Fibroblast of the aortic adventitia (primary cell): ENCODE measurements at regions not wholly inside any gene's neighbourhood (a gene's known extent, or its start where the extent isn't known, plus 50 kb on each side); places are given as distances from the start of the nearest gene placed in this dataset.
A peak's percentile ranks its signal among the peaks of the same experiment; 100 is the strongest.

Experiments
- DNase-seq: peaks from one replicate; pipeline ENCODE4 v3.0.0-alpha.2; 2010; ENCODE audit warnings: low read depth
- H3K4me3 ChIP-seq: 2 replicates; pipeline ENCODE4 v1.5.1; 2011; ENCODE audit warnings: low read depth, mild to moderate bottlenecking, control low read depth, low read length, moderate library complexity
- TF ChIP-seq, protein P1 (sequence below): IDR thresholded peaks from 2 replicates; pipeline ENCODE4 v1.5.1; 2011; ENCODE audit warnings: mild to moderate bottlenecking, low read length, control low read depth, inconsistent platforms; ENCODE audit not compliant: insufficient read depth

DNA sequence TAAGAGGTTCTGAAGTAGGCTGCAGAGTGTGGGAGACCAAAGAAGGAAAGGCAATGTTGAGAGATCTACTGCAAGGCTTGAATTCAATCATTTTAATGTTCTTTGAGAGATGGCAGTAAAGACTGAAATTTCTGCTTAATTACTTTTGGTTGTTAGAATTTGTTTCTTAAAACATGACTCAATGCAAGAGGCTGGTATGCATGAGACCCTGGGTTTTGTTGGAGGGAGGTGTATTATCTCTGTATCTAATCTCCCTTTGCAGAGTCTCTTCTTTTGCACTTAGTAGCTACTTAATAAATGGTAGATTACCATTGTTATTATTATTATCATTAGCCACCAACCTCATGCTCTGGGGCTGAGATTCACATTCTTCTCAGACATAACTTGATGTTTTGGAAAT lies 87.4 kb upstream of the DRD2 start:
- no peak for DNase-seq
- no peak overlapping the region for H3K4me3 ChIP-seq
- TF ChIP-seq, protein P1, sequence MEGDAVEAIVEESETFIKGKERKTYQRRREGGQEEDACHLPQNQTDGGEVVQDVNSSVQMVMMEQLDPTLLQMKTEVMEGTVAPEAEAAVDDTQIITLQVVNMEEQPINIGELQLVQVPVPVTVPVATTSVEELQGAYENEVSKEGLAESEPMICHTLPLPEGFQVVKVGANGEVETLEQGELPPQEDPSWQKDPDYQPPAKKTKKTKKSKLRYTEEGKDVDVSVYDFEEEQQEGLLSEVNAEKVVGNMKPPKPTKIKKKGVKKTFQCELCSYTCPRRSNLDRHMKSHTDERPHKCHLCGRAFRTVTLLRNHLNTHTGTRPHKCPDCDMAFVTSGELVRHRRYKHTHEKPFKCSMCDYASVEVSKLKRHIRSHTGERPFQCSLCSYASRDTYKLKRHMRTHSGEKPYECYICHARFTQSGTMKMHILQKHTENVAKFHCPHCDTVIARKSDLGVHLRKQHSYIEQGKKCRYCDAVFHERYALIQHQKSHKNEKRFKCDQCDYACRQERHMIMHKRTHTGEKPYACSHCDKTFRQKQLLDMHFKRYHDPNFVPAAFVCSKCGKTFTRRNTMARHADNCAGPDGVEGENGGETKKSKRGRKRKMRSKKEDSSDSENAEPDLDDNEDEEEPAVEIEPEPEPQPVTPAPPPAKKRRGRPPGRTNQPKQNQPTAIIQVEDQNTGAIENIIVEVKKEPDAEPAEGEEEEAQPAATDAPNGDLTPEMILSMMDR = no peak

DNA sequence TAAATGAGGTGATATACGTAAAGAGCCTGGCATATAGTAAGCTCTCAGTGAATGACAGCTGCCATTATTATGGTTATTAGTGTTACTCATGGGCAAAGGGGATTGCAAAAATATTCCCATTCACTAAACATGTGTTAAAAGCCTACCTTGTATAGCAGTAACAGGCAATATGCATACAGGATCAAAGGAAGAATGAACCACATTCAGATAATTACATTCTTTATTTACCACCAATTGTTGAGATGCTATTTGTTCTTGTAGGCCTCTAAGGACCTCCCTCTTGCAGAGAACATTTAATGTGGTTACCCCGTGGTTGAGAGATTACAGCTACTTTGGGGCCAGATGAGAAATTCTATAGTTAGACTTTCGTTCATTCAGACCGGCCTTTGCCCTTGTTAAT lies 82.7 kb upstream of the DRD2 start:
- TF ChIP-seq, protein P1 = no peak
- no peak for DNase-seq
- H3K4me3 ChIP-seq = no peak overlapping the region

DNA sequence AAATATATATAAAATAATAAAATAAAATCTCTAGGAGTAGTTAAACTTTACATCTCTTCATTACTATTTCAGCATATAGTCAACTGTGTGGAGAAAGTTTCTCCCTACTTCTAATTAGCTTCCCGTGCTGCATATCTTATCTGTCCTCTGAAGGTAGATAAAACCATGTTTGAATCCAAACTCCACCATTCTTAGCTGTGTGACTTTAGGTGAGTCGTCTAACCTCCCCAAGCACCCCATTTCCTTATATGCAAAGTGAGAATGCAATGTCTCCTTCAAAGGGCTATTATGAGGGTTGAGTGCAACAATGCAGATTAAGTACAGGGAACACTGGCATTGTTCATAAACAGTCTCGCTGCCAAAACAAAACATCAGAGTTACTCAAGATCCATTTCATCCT lies 80.8 kb upstream of the DRD2 start:
- no peak for DNase-seq
- no peak overlapping the region for H3K4me3 ChIP-seq
- TF ChIP-seq, protein P1 = no peak

DNA sequence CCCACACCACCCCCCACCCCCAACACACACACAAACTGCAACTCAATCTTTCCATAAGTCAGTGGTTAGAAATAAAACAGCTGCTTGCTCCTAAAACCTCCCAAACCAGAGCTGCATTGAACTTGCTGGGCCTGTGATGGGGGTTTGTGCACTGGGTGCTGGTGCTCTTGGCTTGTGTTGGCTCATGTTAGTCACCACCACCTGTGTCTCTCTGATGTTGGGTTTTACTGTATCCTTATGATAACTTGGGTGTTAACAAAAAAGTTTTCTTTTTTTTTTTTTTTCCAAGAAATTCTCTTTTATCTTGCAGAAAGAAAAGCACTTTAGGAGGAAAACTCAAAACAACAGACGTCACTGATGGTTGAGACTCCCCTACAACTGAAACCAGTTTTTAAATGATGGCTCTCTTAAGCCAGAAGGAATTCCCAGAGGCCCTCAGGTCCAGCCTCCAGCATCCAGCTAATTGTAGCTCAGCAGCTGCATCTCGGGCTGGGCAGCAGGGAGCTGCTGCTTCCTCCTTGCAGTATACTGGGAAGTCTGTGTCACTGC lies 79.9 kb upstream of the DRD2 start:
- DNase-seq = no peak
- no peak overlapping the region for H3K4me3 ChIP-seq
- TF ChIP-seq, protein P1 = no peak

DNA sequence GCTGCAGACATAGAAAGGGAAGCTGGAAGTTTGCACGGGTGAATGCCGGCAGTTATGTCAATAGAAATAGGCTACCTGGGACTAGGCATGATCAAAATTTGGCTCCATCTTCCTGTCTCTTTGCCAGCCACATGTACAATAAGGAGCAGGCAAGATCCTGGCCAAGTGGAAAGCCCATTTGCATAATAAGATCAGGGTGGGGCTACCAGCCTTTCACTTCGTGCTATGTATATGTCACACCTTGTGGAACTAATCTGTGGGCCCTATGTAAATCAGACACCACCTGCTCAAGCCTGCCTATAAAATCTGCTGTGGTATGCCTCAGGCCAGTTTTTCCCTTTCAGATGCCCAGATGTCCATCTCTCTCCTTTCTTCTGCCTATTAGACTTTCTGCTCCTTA lies 79.3 kb upstream of the DRD2 start:
- TF ChIP-seq, protein P1 = no peak
- no peak overlapping the region for H3K4me3 ChIP-seq
- DNase-seq = no peak

DNA sequence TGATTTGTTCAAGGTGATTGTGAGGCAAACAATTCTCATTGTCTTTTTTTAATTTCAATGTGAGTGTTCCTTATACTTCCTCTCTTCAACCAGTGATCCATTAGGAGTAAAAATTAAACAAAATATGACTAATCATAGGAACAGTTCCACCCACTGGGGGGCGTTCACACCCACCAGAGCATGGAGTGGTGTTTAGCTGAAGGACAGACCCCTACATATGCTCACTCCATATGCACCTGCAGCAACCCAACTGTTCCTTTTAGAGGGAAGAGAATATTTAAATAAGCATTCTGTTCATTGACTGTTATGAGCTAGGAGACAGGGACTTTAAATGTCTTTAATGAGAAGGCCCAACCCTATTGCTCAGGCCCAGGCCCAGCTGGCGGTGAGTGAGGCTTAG lies 78.7 kb upstream of the DRD2 start:
- DNase-seq = no peak
- TF ChIP-seq, protein P1 = no peak
- no peak overlapping the region for H3K4me3 ChIP-seq

DNA sequence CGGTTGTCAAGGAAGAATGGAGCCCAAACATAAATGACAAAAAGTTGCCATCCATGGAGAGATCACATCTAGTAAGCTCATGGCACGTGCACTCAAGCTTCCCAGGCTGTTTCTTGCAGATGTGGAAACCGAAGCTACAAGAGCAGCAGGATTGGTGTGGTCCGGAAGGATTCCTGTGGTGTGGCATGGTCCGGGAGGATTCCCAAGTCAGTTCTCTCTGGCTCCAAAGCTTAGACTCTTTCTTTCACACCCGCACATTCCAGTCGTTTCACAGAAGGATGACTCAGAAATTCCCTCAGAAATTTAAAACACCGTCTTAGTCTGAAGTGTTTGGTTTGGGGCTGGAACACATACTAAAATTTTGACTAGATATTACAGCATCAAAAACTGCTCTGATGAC lies 78.0 kb upstream of the DRD2 start:
- TF ChIP-seq, protein P1 = no peak
- peak; percentile 95 for DNase-seq
- H3K4me3 ChIP-seq = no peak overlapping the region
